NCI-H1417 (cell line): ENCODE measurements at regions not wholly inside any gene's neighbourhood (a gene's known extent, or its start where the extent isn't known, plus 50 kb on each side); places are given as distances from the start of the nearest gene placed in this dataset.
"Not testable (repeated sequence)": the region's sequence is repeated elsewhere in the genome, so short reads cannot be mapped to it uniquely, and the experiment has no call there.

Source experiments
- DNase-seq, 3 experiments: peaks; one replicate each; lab custom pipeline; 2025; lab: John Stamatoyannopoulos, UW

GRCh38 chr15:34700891-34701427 is 53.8 kb downstream of the GJD2 start:
- no peak for DNase-seq

DNA sequence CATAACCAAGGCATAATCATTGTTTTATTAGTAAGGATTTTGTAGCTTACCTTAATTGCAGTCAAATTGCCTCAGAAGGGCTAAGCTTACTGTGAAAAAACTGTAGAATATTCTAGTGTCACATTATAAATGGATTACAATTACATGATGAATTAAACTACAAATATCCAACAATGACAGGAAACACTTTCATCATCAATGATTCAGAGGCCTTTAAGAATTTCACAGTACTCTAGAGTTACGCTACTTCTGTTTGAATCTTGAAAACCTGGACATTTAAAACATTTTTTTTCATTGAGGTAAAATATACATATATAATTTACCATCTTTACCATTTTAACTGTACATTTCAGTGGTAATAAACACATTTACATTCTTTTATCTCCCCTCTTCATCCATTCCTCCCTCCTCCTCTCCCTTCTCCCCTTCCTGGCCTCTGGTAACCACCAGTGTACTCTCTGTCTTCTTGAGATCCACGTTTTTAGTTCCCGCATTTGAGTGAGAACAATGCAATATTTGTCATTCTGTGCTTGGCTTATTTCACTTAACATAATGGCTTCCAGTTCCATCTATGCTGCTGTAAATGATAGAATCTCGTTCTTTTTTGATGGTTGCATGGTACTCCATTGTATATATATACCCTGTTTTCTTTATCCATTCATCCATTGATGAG is 54.7 kb downstream of the GJD2 start:
- no peak for DNase-seq

DNA sequence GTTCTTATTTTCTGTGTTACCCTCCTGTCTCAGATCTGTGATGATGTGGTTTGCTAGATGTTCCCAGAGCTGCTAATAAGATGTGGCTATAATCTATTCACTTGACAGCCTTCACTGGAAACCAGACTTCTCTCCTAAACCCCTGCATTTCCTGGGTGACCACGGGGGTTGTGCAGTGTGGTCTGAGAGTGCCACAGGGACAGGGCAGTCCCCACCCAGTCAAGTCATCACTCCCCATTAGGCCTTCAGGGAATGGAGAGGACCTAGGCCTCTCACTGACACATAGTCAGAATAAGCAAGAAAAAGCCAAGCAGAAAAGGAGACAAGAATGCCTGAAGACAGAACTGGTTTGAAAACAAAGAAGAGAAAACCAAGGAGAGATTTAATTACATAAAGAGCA is 58.3 kb downstream of the GJD2 start:
- no peak for DNase-seq

- DNase-seq: no peak
These were observed 61.6 kb downstream of the GJD2 start for GRCh38 chr15:34693053-34693744.

- no peak for DNase-seq
These were observed 63.8 kb downstream of the GJD2 start for GRCh38 chr15:34691034-34691433.

DNA sequence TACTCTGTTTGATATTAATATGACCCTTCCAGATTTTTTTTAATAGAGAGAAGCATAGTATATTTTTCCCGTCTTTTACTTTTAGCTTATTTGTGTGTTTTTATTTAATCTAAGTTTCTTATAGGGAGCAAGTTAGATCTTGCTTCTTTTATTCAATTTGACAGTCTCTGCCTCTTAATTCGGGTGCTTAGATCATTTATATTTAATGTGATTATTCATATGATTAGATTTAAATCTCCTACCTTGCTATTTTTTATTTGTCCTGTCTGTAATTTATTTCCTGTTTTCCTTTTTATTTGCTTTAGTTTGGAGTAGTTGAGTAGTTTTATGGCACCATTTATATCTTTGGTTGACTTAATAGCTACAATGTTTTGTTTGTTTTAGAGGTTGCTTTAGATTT is 66.1 kb downstream of the GJD2 start:
- no peak for DNase-seq

GRCh38 chr15:34684351-34684750 is 70.4 kb downstream of the GJD2 start:
- DNase-seq: no peak

DNA sequence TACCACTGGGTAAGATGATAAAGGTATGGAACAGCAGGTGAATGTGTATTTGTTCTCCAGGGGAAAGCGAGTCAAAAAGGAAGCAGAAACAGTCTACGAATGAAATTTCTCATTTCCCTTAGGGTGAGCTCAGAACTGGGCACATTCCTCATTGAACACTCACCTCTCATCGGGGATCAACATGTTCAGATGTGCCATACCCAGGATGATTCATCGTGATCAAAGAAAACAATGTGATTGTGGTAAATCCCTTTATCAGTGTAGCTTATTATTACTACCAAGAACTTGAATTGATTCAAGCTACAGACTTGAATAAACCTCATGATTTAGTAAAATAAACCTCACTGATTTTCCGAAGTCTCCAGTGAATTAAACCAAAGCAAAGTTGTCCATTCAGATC is 72.1 kb downstream of the GJD2 start:
- no peak for DNase-seq

DNA sequence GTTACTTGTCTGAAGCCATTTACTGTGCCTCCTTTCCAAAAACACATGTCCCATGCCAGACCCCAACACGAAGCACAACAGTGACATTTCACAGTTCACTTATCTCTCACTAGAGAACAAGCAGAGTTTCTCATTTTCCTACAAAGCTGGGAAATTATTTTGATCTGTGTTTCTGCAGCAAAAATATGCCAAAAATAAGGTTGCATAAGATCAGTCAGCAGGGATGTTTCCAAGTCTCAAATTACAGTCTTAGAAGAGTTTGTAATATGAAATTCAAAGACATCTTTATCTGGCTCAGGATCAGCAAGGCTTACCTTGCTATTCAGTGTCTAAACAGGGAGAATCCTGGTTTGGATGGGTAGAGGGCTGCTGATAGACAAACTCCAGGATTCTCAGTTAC is 75.5 kb downstream of the GJD2 start:
- no peak for DNase-seq

DNA sequence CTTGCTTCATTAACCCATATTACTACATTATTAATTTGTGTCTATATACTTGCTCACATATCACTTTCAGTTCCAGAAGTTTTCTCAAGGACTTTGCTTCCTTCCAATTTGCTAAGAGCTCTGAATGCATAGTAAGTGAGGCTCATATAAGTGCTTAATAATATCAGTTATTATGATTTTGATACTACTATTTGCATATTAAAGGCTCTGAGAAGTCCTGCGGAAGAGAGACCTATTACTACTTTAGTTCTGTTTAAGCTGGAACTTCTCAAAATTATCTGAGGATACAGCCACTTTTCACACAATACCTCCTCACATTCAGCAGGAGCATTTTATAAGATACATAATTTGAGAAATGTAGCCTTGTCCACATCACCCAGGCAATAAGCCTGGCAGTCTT is 81.6 kb downstream of the GJD2 start:
- no peak for DNase-seq

GRCh38 chr15:34665498-34666116 is 82.2 kb upstream of the GOLGA8B start:
- DNase-seq: no peak

- DNase-seq: no peak
These were observed 81.0 kb upstream of the GOLGA8B start for GRCh38 chr15:34664418-34664817.

DNA sequence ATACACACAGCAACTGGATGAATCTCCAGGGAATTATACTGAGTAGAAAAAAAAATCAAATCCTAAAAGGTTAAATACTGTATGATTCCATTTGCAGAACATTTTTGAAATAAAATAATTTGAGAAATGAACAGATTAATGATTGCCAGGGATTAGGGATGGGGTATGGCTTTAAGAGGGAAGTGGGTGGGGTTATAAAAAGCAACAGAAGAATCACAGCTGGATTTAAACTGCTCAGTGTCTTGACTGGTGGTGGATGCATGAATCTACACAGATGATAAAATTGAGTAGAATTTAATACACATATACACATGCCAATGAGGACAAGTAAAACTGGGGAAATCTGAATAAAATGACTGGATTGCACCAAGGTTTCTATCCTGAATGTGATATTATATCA is 79.7 kb upstream of the GOLGA8B start:
- DNase-seq: no peak

- DNase-seq: no peak
These were observed 75.6 kb upstream of the GOLGA8B start for GRCh38 chr15:34659056-34659455.

DNA sequence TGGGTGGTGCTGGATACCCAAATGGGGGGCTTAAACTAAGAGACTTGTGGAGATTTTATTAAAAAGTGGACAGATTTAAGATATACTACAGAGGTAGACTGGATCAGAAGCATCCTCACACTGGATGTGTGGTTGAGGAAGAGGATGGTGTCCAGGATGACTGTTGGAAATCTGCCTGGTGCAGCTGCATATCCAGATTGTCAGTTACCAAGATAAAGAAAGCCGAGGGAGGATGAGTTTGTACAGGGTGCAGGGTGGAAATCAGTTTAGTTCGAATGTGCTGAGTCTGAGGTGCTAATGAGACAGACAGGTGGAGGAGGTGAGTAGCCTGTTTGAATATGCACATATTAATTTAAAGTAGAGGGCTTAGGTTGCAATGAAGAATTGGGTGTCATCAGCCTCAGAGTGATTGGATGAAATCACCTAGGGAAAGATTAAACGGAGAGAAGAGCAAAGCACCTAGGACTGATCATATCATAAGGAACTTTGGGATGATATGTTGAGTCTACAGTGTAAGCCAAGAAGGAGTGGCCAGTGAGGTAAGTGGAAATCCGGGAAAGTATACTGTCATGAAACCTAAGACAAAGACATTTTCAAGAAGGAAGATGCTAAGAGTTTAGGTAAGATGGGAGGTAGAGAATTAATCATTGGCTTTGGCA is 74.1 kb upstream of the GOLGA8B start:
- DNase-seq: no peak

DNA sequence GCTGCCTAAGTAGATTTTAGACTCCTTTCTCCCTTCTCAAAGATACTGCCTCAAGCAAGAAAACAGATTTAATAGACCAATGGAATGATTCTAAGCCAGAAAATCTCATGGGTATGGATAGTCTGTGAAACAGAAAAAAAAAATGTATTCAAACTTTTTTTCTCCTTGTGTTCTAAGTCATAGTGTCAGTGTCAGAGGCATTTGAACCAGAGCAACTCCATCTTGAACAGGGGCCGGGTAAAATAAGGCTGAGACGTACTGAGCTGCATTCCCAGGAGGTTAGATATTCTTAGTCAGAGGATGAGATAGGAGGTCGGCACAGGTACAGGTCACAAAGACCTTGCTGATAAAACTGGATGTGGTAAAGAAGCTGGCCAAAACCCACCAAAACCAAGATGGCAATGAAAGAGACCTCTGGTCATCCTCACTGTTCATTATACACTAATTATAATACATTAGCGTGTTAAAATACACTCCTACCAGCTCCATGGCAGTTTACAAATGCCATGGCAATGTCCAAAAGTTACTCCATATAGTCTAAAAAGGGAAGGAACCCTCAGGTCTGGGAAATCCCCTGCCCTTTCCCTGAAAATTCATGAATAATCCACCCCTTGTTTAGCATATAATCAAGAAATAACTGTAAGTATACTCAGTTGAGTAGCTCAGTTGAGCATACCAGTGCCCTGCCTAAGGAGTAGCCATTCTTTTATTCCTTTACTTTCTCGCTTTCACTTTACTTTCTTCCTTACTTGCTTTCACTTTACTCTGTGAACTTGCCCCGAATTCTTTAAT is 72.8 kb upstream of the GOLGA8B start:
- DNase-seq: no peak

DNA sequence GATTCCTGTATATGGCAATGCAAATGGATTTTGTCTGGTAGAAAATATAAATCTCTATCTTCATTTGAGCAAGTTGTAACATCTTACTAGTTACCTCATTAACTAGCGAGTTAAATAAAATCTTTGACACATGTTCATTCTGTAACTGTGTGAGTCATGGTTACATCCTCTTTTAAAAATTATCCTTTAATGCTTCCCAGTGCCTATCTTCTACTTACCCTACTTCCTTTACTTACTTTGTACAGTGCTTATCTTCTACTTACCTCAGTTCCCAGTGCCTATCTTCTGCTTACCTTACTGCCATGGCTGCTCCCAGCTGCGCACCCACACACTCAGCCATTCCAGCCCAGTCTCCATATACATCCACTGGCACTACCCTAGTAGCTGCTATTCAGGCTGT is 71.9 kb upstream of the GOLGA8B start:
- no peak for DNase-seq

GRCh38 chr15:34654625-34655024 is 71.2 kb upstream of the GOLGA8B start:
- DNase-seq: no peak

DNA sequence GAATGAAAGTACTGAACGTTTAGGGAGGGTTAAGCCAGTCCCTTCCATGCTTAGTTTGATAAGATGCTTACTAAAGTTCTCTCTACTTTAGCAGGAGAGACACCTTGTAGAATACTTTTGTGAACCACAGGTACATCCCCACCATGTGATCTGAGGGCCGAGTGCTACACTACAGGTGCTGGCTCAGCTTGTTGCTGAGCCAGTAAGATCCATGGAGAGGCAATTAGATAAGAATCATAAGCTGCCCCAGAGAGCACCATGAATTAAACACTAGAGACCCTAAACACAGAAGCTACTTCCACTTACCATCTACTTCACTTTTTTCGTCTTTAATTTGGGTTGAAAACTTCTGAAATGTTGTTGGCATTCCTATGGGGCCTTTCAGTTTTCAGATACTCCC is 70.5 kb upstream of the GOLGA8B start:
- no peak for DNase-seq

DNA sequence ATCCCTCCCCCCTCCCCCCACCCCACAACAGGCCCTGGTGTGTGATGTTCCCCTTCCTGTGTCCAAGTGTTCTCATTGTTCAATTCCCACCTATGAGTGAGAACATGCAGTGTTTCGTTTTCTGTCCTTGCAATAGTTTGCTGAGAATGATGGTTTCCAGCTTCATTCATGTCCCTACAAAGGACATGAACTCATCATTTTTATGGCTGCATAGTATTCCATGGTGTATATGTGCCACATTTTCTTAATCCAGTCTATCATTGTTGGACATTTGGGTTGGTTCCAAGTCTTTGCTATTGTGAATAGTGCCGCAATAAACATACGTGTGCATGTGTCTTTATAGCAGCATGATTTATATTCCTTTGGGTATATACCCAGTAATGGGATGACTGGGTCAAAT is 69.9 kb upstream of the GOLGA8B start:
- not testable (repeated sequence) for DNase-seq

DNA sequence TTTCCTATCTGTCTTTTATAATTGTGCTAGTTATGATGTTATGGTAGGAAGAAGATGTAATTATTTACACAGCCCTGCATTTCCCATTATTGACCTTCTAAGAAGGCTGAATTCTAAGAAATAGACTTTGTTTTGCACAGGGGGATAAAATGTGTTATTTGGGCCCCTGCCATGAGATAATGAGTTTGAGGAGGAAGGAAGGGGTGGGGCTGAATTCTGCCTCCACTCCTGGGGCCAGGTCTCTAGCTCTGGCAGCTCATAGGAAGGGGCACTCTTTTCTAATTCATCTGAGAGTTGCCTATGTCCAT is 69.2 kb upstream of the GOLGA8B start:
- DNase-seq: no peak
